Activated CD4-positive, alpha-beta T cell treated with anti-CD3 and anti-CD28 coated beads, Interleukin-2, amount 50 U/mL, for 48 hours (primary cell): ENCODE measurements at regions not wholly inside any gene's neighbourhood (a gene's known extent, or its start where the extent isn't known, plus 50 kb on each side); places are given as distances from the start of the nearest gene placed in this dataset.
"Not testable (repeated sequence)": the region's sequence is repeated elsewhere in the genome, so short reads cannot be mapped to it uniquely, and the experiment has no call there.

Experiments
- DNase-seq, 2 experiments: peaks; one replicate each; pipeline ENCODE4 v3.0.0-alpha.2; 2020

- no peak for DNase-seq
These were observed 264.8 kb downstream of the KLF5 start for GRCh38 chr13:73323615-73324014.

GRCh38 chr13:73321043-73321442 lies 262.2 kb downstream of the KLF5 start:
- no peak for DNase-seq

- no peak for DNase-seq
These were observed 258.3 kb downstream of the KLF5 start for GRCh38 chr13:73317140-73317539.

- DNase-seq = no peak
These were observed 251.6 kb downstream of the KLF5 start for GRCh38 chr13:73310366-73310765.

- DNase-seq = no peak
These were observed 248.7 kb downstream of the KLF5 start for GRCh38 chr13:73307481-73307880.

- DNase-seq = no peak
These were observed 247.9 kb downstream of the KLF5 start for GRCh38 chr13:73306688-73307087.

GRCh38 chr13:73304442-73304841 lies 245.6 kb downstream of the KLF5 start:
- no peak for DNase-seq

GRCh38 chr13:73303851-73304250 lies 245.0 kb downstream of the KLF5 start:
- peak; percentile 37 to 55 for DNase-seq

GRCh38 chr13:73301622-73302021 lies 242.8 kb downstream of the KLF5 start:
- DNase-seq = not testable (repeated sequence)

GRCh38 chr13:73300718-73301425 lies 242.1 kb downstream of the KLF5 start:
- no peak for DNase-seq

GRCh38 chr13:73299787-73300186 lies 241.0 kb downstream of the KLF5 start:
- DNase-seq = no peak

GRCh38 chr13:73293913-73294523 lies 235.2 kb downstream of the KLF5 start:
- no peak for DNase-seq

- DNase-seq = no peak
These were observed 233.3 kb downstream of the KLF5 start for GRCh38 chr13:73292127-73292526.

GRCh38 chr13:73290844-73291243 lies 232.0 kb downstream of the KLF5 start:
- no peak for DNase-seq

GRCh38 chr13:73288596-73288995 lies 229.8 kb downstream of the KLF5 start:
- no peak for DNase-seq

GRCh38 chr13:73287831-73288230 lies 229.0 kb downstream of the KLF5 start:
- no peak for DNase-seq

GRCh38 chr13:73286942-73287620 lies 228.3 kb downstream of the KLF5 start:
- no peak for DNase-seq

- no peak for DNase-seq
These were observed 227.4 kb downstream of the KLF5 start for GRCh38 chr13:73286177-73286576.

GRCh38 chr13:73284081-73284874 lies 225.5 kb downstream of the KLF5 start:
- DNase-seq = no peak

GRCh38 chr13:73283636-73284035 lies 224.8 kb downstream of the KLF5 start:
- DNase-seq = no peak

- no peak for DNase-seq
These were observed 222.9 kb downstream of the KLF5 start for GRCh38 chr13:73281746-73282145.

- DNase-seq = no peak
These were observed 219.4 kb downstream of the KLF5 start for GRCh38 chr13:73278186-73278585.

GRCh38 chr13:73275163-73275562 lies 216.4 kb downstream of the KLF5 start:
- no peak for DNase-seq
